Gastroesophageal sphincter (tissue), 4 donors: ENCODE measurements at regions not wholly inside any gene's neighbourhood (a gene's known extent, or its start where the extent isn't known, plus 50 kb on each side); places are given as distances from the start of the nearest gene placed in this dataset.

Source experiments
- ATAC-seq: fragments of 150-250 bp; one replicate; pipeline ENCODE4 v1.9.1; 2016; ENCODE audit warnings: mild to moderate bottlenecking, moderate library complexity
- H3K27ac ChIP-seq, 4 donors: fragments of 200-600 bp; sonication (generic) in 3 of 4; 1 replicate in 3 of 4; 2 replicates in 1 of 4; pipeline ENCODE4 v1.5.1; 2016 to 2019
- H3K27me3 ChIP-seq: fragments of 200-600 bp; sonication (generic); one replicate; pipeline ENCODE4 v1.5.1; 2019
- H3K36me3 ChIP-seq, 2 donors: fragments of 200-600 bp; sonication (generic); one replicate each; pipeline ENCODE4 v1.5.1; 2019; ENCODE audit warnings: control low read depth in 1 of 2
- H3K4me1 ChIP-seq, 3 donors: fragments of 200-600 bp; sonication (generic); 1 replicate in 2 of 3; 2 replicates in 1 of 3; pipeline ENCODE4 v1.5.1; 2016 to 2019; ENCODE audit warnings: control low read depth in 2 of 3
- H3K4me3 ChIP-seq, 2 donors: fragments of 200-600 bp; sonication (generic); one replicate each; pipeline ENCODE4 v1.5.1; 2019; ENCODE audit warnings: mild to moderate bottlenecking in 1 of 2, moderate library complexity in 1 of 2
- H3K9me3 ChIP-seq, 3 donors: fragments of 200-600 bp; sonication (generic); one replicate each; pipeline ENCODE4 v1.5.1; 2017 to 2019; ENCODE audit warnings: control low read depth in 2 of 3
- EP300 ChIP-seq: sonication (generic); formaldehyde crosslinking; IDR thresholded peaks from one replicate; pipeline ENCODE4 v1.6.1; 2017; ENCODE audit warnings: antibody characterized with exemption, mild to moderate bottlenecking
- POLR2A ChIP-seq, 2 donors: fragments of 450-650 bp; IDR thresholded peaks; one replicate each; pipeline ENCODE4 v1.6.1; 2017; ENCODE audit warnings: antibody characterized with exemption in 2 of 2, mild to moderate bottlenecking in 2 of 2, moderate library complexity in 1 of 2
- POLR2AphosphoS5 ChIP-seq: sonication (generic); formaldehyde crosslinking; IDR thresholded peaks from one replicate; pipeline ENCODE4 v1.6.1; 2017; ENCODE audit warnings: antibody characterized with exemption
- WGBS, 2 donors: methylation state at CpG; one replicate each; pipeline ENCODE4 v1.1.5; 2018; ENCODE audit warnings: low coverage in 1 of 2; 5-methylcytosine and 5-hydroxymethylcytosine counted together
- TF ChIP-seq, protein P1 (sequence below), 4 experiments: fragments of 200-600 bp in 2 of 4; fragments of 450-650 bp in 2 of 4; sonication (generic) in 1 of 4; IDR thresholded peaks; one replicate each; pipeline ENCODE4 v1.5.1; 2017 to 2019; ENCODE audit warnings: antibody characterized with exemption in 4 of 4, mild to moderate bottlenecking in 2 of 4, moderate library complexity in 2 of 4

DNA sequence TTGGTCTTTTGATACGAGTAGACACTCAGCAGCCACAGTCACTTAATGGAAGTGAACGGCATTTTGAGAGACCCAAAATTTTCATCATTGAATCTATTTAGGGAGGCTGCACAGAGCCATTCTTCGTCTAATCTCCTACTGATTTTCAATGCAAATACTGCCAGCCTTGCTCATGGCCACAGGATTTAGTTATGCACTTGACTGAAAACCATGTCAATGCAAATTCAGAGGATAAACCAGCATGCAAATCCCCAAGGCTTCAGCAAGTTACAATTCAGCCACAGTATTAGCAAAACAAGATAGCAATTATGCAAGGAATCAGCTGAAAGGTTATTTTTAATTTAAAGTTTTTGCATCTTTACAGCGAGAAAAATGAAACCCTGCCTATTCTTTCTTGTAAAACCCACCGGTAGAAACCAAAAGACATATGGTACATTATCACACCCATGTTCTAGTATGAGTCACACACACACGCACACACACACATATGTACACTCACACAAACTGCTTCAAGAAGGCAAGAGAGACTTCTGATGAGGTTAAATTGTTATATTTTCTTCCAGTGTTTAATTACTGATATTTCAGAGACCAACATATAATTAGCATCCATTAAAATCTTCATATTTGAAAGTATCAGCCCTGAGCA, 985.3 kb upstream of the FLRT2 start:
- Histone ChIP-seq H3K36me3 (no peaks in the 10 kb centered on the region), H3K9me3 (no peaks in the 10 kb centered on the region), H3K4me3 (no peak overlapping the region), H3K4me1 (no peaks in the 10 kb centered on the region), H3K27ac (no peak overlapping the region), H3K27me3 (no peaks in the 10 kb centered on the region)
- 76 to 78% methylated on average over 6 of the region's 6 CpGs for WGBS, 2 donors
- no peak for ATAC-seq
- TF ChIP-seq, protein P1, sequence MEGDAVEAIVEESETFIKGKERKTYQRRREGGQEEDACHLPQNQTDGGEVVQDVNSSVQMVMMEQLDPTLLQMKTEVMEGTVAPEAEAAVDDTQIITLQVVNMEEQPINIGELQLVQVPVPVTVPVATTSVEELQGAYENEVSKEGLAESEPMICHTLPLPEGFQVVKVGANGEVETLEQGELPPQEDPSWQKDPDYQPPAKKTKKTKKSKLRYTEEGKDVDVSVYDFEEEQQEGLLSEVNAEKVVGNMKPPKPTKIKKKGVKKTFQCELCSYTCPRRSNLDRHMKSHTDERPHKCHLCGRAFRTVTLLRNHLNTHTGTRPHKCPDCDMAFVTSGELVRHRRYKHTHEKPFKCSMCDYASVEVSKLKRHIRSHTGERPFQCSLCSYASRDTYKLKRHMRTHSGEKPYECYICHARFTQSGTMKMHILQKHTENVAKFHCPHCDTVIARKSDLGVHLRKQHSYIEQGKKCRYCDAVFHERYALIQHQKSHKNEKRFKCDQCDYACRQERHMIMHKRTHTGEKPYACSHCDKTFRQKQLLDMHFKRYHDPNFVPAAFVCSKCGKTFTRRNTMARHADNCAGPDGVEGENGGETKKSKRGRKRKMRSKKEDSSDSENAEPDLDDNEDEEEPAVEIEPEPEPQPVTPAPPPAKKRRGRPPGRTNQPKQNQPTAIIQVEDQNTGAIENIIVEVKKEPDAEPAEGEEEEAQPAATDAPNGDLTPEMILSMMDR (IDR thresholded peaks at IDR 0.05) = no peak
- TF ChIP-seq POLR2A (IDR thresholded peaks at IDR 0.05) = no peak
- TF ChIP-seq POLR2AphosphoS5 = no peak
- no peak for TF ChIP-seq EP300

DNA sequence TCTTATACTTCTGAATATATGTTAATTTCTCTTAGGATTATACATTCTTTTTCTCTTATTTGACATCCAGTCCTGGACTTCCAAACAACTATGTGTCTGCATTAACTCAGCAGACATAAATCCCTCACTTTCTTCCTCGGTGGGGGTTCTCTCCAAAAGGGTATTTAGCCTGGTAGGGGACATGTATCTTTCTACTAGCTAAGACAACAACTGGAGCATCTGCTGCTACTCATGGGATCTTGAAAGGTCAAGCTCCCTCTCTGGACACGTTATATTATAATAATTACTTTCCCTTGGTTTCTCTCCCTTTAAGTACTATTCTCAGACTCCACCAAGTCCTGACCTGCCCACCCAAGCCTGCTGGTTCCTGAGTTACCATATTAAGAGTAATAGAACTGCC, 983.7 kb upstream of the FLRT2 start:
- no peaks in the 10 kb centered on the region for H3K27me3 ChIP-seq
- no peak overlapping the region for H3K4me3 ChIP-seq
- no peaks in the 10 kb centered on the region for H3K9me3 ChIP-seq
- TF ChIP-seq POLR2AphosphoS5 = no peak
- TF ChIP-seq, protein P1 (IDR thresholded peaks at IDR 0.05) = no peak
- no peak for TF ChIP-seq EP300
- TF ChIP-seq POLR2A (IDR thresholded peaks at IDR 0.05) = no peak
- H3K27ac ChIP-seq = no peak overlapping the region
- no peaks in the 10 kb centered on the region for H3K36me3 ChIP-seq
- WGBS, 2 donors = 43 to 78% methylated on average over 2 of the region's 2 CpGs
- no peaks in the 10 kb centered on the region for H3K4me1 ChIP-seq
- ATAC-seq = no peak

DNA sequence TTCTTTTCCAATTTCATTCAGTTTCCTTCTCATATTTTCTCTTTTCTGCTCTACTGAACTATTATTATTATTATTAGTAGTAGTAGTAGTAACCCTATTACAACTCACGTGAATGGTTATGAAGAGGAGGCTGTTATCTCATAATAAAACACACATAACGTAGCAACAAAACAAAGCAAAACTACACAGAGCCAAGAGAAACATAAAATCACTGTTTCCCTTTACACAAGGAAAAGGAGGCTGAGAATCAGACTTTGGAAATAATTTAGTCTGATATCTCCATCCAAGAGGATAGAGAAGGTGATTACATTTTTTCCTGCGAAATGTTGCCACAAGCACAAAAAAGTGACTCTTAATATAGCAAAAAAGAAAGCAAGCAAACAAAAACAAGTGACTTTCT, 975.8 kb upstream of the FLRT2 start:
- WGBS, 2 donors = 64 to 81% methylated on average over 3 of the region's 3 CpGs
- H3K27ac ChIP-seq = no peak overlapping the region
- no peak for ATAC-seq
- no peaks in the 10 kb centered on the region for H3K4me1 ChIP-seq
- no peak overlapping the region for H3K4me3 ChIP-seq
- no peaks in the 10 kb centered on the region for H3K9me3 ChIP-seq
- no peaks in the 10 kb centered on the region for H3K27me3 ChIP-seq
- TF ChIP-seq EP300 (no peak), POLR2A (IDR thresholded peaks at IDR 0.05) (no peak), POLR2AphosphoS5 (no peak)
- TF ChIP-seq, protein P1 (IDR thresholded peaks at IDR 0.05) = no peak
- no peaks in the 10 kb centered on the region for H3K36me3 ChIP-seq

DNA sequence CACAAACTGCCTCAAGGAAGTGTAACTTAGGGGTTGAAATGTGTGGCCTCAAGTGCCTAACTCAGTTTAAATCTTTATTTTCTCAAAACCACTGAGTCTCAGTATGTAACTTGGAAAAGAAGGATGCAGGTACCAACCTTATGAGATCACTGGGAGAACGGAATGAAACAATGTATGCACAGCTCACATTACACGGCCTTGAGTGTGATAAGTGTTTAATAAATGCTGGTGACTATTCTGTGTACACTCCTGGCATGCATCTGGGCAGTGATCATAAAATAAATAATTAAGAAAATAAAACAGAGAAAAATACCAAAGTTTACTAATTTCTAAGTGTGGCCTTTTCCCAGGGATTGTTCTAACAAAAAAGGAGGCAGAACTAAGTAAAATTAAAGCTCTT, 974.5 kb upstream of the FLRT2 start:
- WGBS, 2 donors = 80 to 86% methylated on average over 2 of the region's 2 CpGs
- H3K27ac ChIP-seq = no peak overlapping the region
- no peak for ATAC-seq
- no peaks in the 10 kb centered on the region for H3K9me3 ChIP-seq
- H3K27me3 ChIP-seq = no peaks in the 10 kb centered on the region
- no peaks in the 10 kb centered on the region for H3K4me1 ChIP-seq
- TF ChIP-seq, protein P1 (IDR thresholded peaks at IDR 0.05) = no peak
- TF ChIP-seq POLR2A (IDR thresholded peaks at IDR 0.05) = no peak
- TF ChIP-seq POLR2AphosphoS5 = no peak
- TF ChIP-seq EP300 = no peak
- H3K36me3 ChIP-seq = no peaks in the 10 kb centered on the region
- no peak overlapping the region for H3K4me3 ChIP-seq

DNA sequence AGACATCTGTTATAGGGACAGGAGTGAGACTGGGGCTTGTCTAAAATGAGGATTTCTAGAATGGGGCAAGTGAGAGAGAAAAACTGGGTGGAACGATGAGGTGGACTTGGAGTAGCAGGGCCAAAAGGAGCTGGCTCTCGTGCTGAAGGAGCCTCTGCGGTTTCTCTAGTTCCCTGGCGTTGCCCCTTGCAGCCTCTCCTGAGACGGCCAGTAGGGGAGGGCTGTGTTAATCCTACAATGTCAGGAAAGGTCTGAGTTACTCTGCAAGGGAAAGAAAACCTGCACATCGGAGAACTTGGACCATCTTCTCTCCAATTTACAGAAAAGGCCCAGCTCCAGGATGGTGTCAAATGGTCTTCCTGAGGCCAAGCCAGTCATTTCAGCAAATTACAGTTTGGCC, 963.8 kb upstream of the FLRT2 start:
- TF ChIP-seq, protein P1 (IDR thresholded peaks at IDR 0.05) = no peak
- no peak for TF ChIP-seq POLR2A (IDR thresholded peaks at IDR 0.05)

More for the DNA sequence above, 963.8 kb upstream of the FLRT2 start:
- no peak for ATAC-seq
- Histone ChIP-seq H3K9me3 (no peaks in the 10 kb centered on the region), H3K4me1 (no peaks in the 10 kb centered on the region), H3K36me3 (no peaks in the 10 kb centered on the region), H3K27ac (no peak overlapping the region), H3K27me3 (no peaks in the 10 kb centered on the region), H3K4me3 (no peak overlapping the region)
- WGBS, 2 donors = 93 to 94% methylated on average over 3 to 6 of the region's 6 CpGs
